ENCODE measurements at regions not wholly inside any gene's neighbourhood (a gene's known extent, or its start where the extent isn't known, plus 50 kb on each side); places are given as distances from the start of the nearest gene placed in this dataset.

DNA sequence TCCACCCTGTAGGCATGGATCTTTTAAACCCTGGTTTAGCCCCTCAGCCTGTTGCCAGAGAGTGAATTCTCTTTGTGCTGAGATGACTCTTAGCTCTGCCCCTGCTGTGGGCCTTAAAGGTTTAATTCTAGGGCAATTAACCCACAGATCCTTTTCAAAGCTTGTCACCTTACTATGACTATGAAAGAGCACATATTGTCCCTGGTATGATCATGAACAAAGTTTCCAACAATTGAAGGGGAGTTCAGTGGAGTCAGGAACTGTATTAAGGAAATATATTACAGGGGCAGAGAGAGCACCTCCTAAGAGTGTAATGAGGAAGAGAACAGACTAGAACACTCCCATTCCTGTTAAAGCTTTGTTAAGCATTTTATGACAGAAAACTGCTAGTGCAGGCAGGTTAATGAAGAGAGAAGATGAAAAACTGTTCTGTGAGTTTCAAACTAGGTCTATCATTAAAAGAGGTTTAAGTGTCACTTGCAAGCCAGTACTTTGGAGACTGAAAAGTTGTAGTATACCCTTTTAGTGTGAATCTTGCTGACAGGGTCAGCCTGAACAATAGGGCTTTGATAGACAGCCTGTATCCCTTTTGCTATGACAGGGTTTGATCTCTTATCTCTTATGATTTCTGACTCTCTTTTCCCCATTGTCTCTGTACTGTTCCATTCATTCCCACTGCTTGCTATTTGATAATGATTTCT, 104.2 kb upstream of the ELL2 start:
- no peak for TF ChIP-seq ZNF274 (IDR thresholded peaks at IDR 0.05; ENCODE audit: low read depth, low read length)
- TF ChIP-seq YY1 (IDR thresholded peaks at IDR 0.05; ENCODE audit: insufficient read depth, insufficient read length), result no peak
- no peak for TF ChIP-seq SUZ12 (IDR thresholded peaks at IDR 0.05; ENCODE audit: extremely low read depth, insufficient read depth, insufficient read length)
